H1 (cell line): ENCODE measurements at regions not wholly inside any gene's neighbourhood (a gene's known extent, or its start where the extent isn't known, plus 50 kb on each side); places are given as distances from the start of the nearest gene placed in this dataset.

Source experiments
- CTCF ChIA-PET: fragments of 300-600 bp; sonication (Branson Sonifier 250); formaldehyde crosslinking; loops from one replicate; lab custom pipeline; 2021; ENCODE audit not compliant: partially characterized antibody; lab: Charles Lee
- POLR2A ChIA-PET: fragments of 300-600 bp; sonication (Branson Sonifier 250); formaldehyde crosslinking; loops from one replicate; lab custom pipeline; 2021; ENCODE audit warnings: inconsistent platforms; ENCODE audit not compliant: partially characterized antibody; lab: Charles Lee
- DNase-seq, 2 experiments: peaks; one replicate each; pipeline versions ENCODE4 v3.0.0 to v3.0.0-alpha.2; 2010 to 2022; ENCODE audit warnings: low spot score in 2 of 2, low read depth in 1 of 2, mixed read lengths in 1 of 2
- FAIRE-seq: peaks from 2 replicates; lab custom pipeline; 2011; peaks lifted over from hg19 to GRCh38; lab: Jason Lieb, UNC
- H2AFZ ChIP-seq: 2 replicates; pipeline ENCODE4 v1.8.1; 2012; ENCODE audit warnings: low read length, inconsistent platforms
- H2AK5ac ChIP-seq: 2 replicates; pipeline ENCODE4 v1.6.1; 2013; ENCODE audit warnings: low read depth, low read length
- H2BK120ac ChIP-seq: replicated peaks from 2 replicates; pipeline ENCODE3; 2013; ENCODE audit warnings: low read depth, low read length, inconsistent platforms
- H2BK12ac ChIP-seq: 2 replicates; pipeline ENCODE4 v1.6.1; 2013; ENCODE audit warnings: low read depth, low read length
- H2BK15ac ChIP-seq: 2 replicates; pipeline ENCODE4 v1.6.1; 2013; ENCODE audit warnings: low read length
- H2BK20ac ChIP-seq: 2 replicates; pipeline ENCODE4 v1.6.1; 2013; ENCODE audit warnings: low read length
- H2BK5ac ChIP-seq: 2 replicates; pipeline ENCODE4 v1.6.1; 2013; ENCODE audit warnings: low read depth, low read length
- H3K14ac ChIP-seq: 2 replicates; pipeline ENCODE4 v1.6.1; 2013; ENCODE audit warnings: inconsistent platforms; ENCODE audit not compliant: insufficient read length
- H3K18ac ChIP-seq: 2 replicates; pipeline ENCODE4 v1.6.1; 2013; ENCODE audit warnings: low read length; ENCODE audit errors: extremely low read depth
- H3K23ac ChIP-seq: 2 replicates; pipeline ENCODE4 v1.6.1; 2013; ENCODE audit warnings: inconsistent platforms; ENCODE audit not compliant: insufficient read length
- H3K23me2 ChIP-seq: 2 replicates; pipeline ENCODE4 v1.6.1; 2013; ENCODE audit warnings: low read depth, low read length
- H3K27ac ChIP-seq: 2 replicates; pipeline ENCODE4 v1.6.1; 2011; ENCODE audit warnings: low read depth, low read length, inconsistent platforms
- H3K27me3 ChIP-seq, 4 experiments: replicated peaks in 1 of 4; 1 replicate in 1 of 4; 2 replicates in 3 of 4; pipeline versions ENCODE4 v1.6.1 to v1.8.1; 2011 to 2013; ENCODE audit warnings: low read length in 3 of 4, mild to moderate bottlenecking in 3 of 4, inconsistent platforms in 2 of 4, mixed read lengths in 2 of 4, moderate library complexity in 1 of 4; ENCODE audit not compliant: control insufficient read depth in 3 of 4, insufficient read depth in 3 of 4; ENCODE audit errors: extremely low read depth in 1 of 4
- H3K36me3 ChIP-seq, 4 experiments: 2 replicates each; pipeline versions ENCODE4 v1.6.1 to v1.8.1; 2011 to 2013; ENCODE audit warnings: mild to moderate bottlenecking in 4 of 4, low read length in 3 of 4, moderate library complexity in 2 of 4, control low read depth in 1 of 4, inconsistent platforms in 1 of 4; ENCODE audit not compliant: insufficient read depth in 4 of 4, control insufficient read depth in 2 of 4
- H3K4ac ChIP-seq: replicated peaks from 2 replicates; pipeline ENCODE3; 2013; ENCODE audit warnings: low read length, low read depth, mixed read lengths, inconsistent platforms; ENCODE audit not compliant: insufficient read length
- H3K4me1 ChIP-seq, 4 experiments: replicated peaks in 1 of 4; 1 replicate in 1 of 4; 2 replicates in 3 of 4; pipeline versions ENCODE4 v1.6.1 to v1.8.1; 2011 to 2013; ENCODE audit warnings: low read length in 3 of 4, inconsistent platforms in 2 of 4, mixed read lengths in 1 of 4; ENCODE audit not compliant: insufficient read depth in 4 of 4, control insufficient read depth in 3 of 4
- H3K4me2 ChIP-seq, 2 experiments: 2 replicates each; pipeline versions ENCODE4 v1.6.1 to v1.8.1; 2011 to 2013; ENCODE audit warnings: low read depth in 2 of 2, low read length in 2 of 2, control low read depth in 1 of 2, inconsistent platforms in 1 of 2, mild to moderate bottlenecking in 1 of 2; ENCODE audit not compliant: insufficient read depth in 1 of 2
- H3K4me3 ChIP-seq, 4 experiments: fragments of 200-600, 300-600 bp in 1 of 4; sonication (generic), shearing (Covaris generic), sonication (Bioruptor Twin) in 1 of 4; 2 replicates each; pipeline versions ENCODE4 v1.5.1 to v1.8.1; 2011 to 2016; ENCODE audit warnings: low read length in 4 of 4, low read depth in 3 of 4, control low read depth in 2 of 4, inconsistent platforms in 2 of 4, mild to moderate bottlenecking in 2 of 4, mixed read lengths in 1 of 4, moderate library complexity in 1 of 4; ENCODE audit not compliant: insufficient read depth in 2 of 4; ENCODE audit errors: extremely low read depth in 1 of 4
- H3K56ac ChIP-seq: replicated peaks from 2 replicates; pipeline ENCODE3; 2013; ENCODE audit warnings: low read depth, mild to moderate bottlenecking, mixed read lengths, low read length, inconsistent platforms; ENCODE audit not compliant: insufficient read length
- H3K79me1 ChIP-seq: 2 replicates; pipeline ENCODE4 v1.6.1; 2013; ENCODE audit warnings: low read depth, low read length, control low read depth
- H3K79me2 ChIP-seq, 2 experiments: 2 replicates each; pipeline versions ENCODE4 v1.6.1 to v1.8.1; 2012 to 2013; ENCODE audit warnings: low read length in 2 of 2, mild to moderate bottlenecking in 2 of 2, inconsistent platforms in 1 of 2; ENCODE audit not compliant: insufficient read depth in 2 of 2, control insufficient read depth in 1 of 2
- H3K9ac ChIP-seq, 4 experiments: replicated peaks in 1 of 4; 1 replicate in 1 of 4; 2 replicates in 3 of 4; pipeline versions ENCODE4 v1.6.1 to v1.8.1; 2011 to 2013; ENCODE audit warnings: low read depth in 3 of 4, low read length in 3 of 4, control low read depth in 2 of 4, mild to moderate bottlenecking in 2 of 4, moderate library complexity in 2 of 4, inconsistent platforms in 1 of 4; ENCODE audit errors: extremely low read depth in 1 of 4
- H3K9me3 ChIP-seq, 2 experiments: 2 replicates each; pipeline versions ENCODE4 v1.6.1 to v1.8.1; 2012 to 2013; ENCODE audit warnings: mild to moderate bottlenecking in 2 of 2, moderate library complexity in 2 of 2, control low read depth in 1 of 2, inconsistent platforms in 1 of 2, low read depth in 1 of 2, low read length in 1 of 2, mixed read lengths in 1 of 2; ENCODE audit not compliant: insufficient read depth in 2 of 2
- H4K20me1 ChIP-seq, 2 experiments: replicated peaks in 1 of 2; 2 replicates each; pipeline versions ENCODE3 to v1.8.1; 2011 to 2013; ENCODE audit warnings: inconsistent platforms in 2 of 2, low read length in 2 of 2, mild to moderate bottlenecking in 1 of 2; ENCODE audit not compliant: insufficient read depth in 2 of 2, control insufficient read depth in 1 of 2
- H4K5ac ChIP-seq: 2 replicates; pipeline ENCODE4 v1.6.1; 2013; ENCODE audit warnings: low read length, low read depth, mixed read lengths, inconsistent platforms; ENCODE audit not compliant: insufficient read length
- H4K8ac ChIP-seq: 2 replicates; pipeline ENCODE4 v1.8.0; 2013; ENCODE audit warnings: mild to moderate bottlenecking, moderate library complexity, low read length, inconsistent platforms; ENCODE audit not compliant: insufficient read depth; ENCODE audit errors: extremely low read depth
- H4K91ac ChIP-seq: replicated peaks from 2 replicates; pipeline ENCODE3; 2013; ENCODE audit warnings: low read length, mixed read lengths, inconsistent platforms; ENCODE audit not compliant: insufficient read length
- BACH1 ChIP-seq: IDR thresholded peaks from 2 replicates; pipeline ENCODE4 v1.6.1; 2012; ENCODE audit warnings: low read length, improper control_type of control experiment
- CBX8 ChIP-seq: fragments of 300-800, 300-1000 bp; sonication (generic); IDR thresholded peaks from 2 replicates; pipeline ENCODE4 v1.7.1; 2016; ENCODE audit warnings: low read depth, low read length, borderline replicate concordance
- CEBPB ChIP-seq: IDR thresholded peaks from 2 replicates; pipeline ENCODE4 v1.6.1; 2012; ENCODE audit warnings: low read depth, low read length
- GABPA ChIP-seq: IDR thresholded peaks from 2 replicates; pipeline ENCODE4 v1.6.1; 2011; ENCODE audit warnings: mild to moderate bottlenecking, low read length, moderate library complexity, borderline replicate concordance; ENCODE audit not compliant: insufficient read depth
- HDAC6 ChIP-seq: IDR thresholded peaks from one replicate; pipeline ENCODE4 v1.7.1; 2012; ENCODE audit warnings: low read depth, mild to moderate bottlenecking, inconsistent platforms, low read length, moderate library complexity
- TBP ChIP-seq: IDR thresholded peaks from 2 replicates; pipeline ENCODE4 v1.6.1; 2011; ENCODE audit warnings: low read depth, low read length, improper control_type of control experiment
- TCF12 ChIP-seq: IDR thresholded peaks from 2 replicates; pipeline ENCODE4 v1.6.1; 2011; ENCODE audit warnings: low read depth, mild to moderate bottlenecking, low read length
- WGBS, 2 experiments: shearing (Covaris generic) in 1 of 2; methylation state at CpG; one replicate each; pipeline versions ENCODE4 v1.1.6 to v1.1.7; 2013 to 2015; ENCODE audit warnings: low lambda C conversion rate in 2 of 2, mixed read lengths in 2 of 2, inconsistent platforms in 1 of 2, low coverage in 1 of 2, missing lambda C conversion rate in 1 of 2; ENCODE audit not compliant: insufficient replicate concordance in 2 of 2, insufficient coverage in 1 of 2, insufficient read length in 1 of 2; ENCODE audit errors: extremely low coverage in 1 of 2, missing lambda C conversion rate in 1 of 2; 5-methylcytosine and 5-hydroxymethylcytosine counted together

DNA sequence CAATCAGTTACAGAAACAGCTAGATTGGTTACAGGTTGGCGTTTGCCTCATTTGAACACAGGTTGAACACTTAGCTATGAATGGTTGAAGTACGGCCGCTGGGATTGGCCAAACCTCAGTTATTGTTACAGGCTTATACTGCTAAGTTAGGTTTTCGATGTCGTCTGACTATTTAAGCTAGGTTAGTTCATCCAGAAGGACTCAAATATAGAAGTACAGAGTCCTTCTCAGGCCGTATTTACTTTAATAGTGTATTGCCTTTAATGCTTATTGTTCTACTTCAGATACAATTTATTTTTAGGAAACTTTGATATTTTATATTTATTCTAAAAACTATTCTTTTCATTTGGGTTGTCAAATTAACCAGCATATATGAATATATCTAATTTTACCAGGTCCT is 334.7 kb downstream of the FAT4 start:
- no peak for TF ChIP-seq TCF12
- TF ChIP-seq HDAC6, result no peak
- no peak for TF ChIP-seq TBP
- TF ChIP-seq CEBPB, result no peak
- TF ChIP-seq BACH1, result no peak
- TF ChIP-seq GABPA, result no peak
- no peak for TF ChIP-seq CBX8
- TF ChIP-seq, all 59 proteins: peak for 0
- FAIRE-seq (no peak), DNase-seq (no peak)
- H3K23me2 ChIP-seq, result no peaks in the 10 kb centered on the region
- H3K23ac ChIP-seq, result no peak overlapping the region
- H3K79me1 ChIP-seq, result no peaks in the 10 kb centered on the region
- no peak overlapping the region for H4K5ac ChIP-seq
- no peak overlapping the region for H2BK12ac ChIP-seq
- POLR2A ChIA-PET, result interaction anchor here (0.6 kb wide), 1 partner anchor 292 kb away, joined by 3 read pairs; no protein-coding TSS in a partner anchor
- H3K4me2 ChIP-seq, result no peak overlapping the region
- peak overlapping the region; percentile 46; the same call in 1 of the 2 replicates for H4K8ac ChIP-seq
- peaks cover 0 to 6% (median 0%) of the 10 kb centered on the region in 4 experiments; a peak in 1 of 8 replicates for H3K36me3 ChIP-seq
- peaks cover 2 to 8% of the 10 kb centered on the region in 2 experiments; a peak in 2 of 4 replicates for H3K9me3 ChIP-seq
- H3K56ac ChIP-seq, result no peak overlapping the region
- CTCF ChIA-PET, result interaction anchor here (1.0 kb wide), 1 partner anchor 52 kb away, joined by 3 read pairs; no protein-coding TSS in a partner anchor
- H4K20me1 ChIP-seq, result no peaks in the 10 kb centered on the region
- no peak overlapping the region for H3K9ac ChIP-seq
- 91% methylated on average over 6 of the region's 6 CpGs; no CpG with 5 or more reads in 1 of the 2 experiments for WGBS, 2 experiments
- no peak overlapping the region for H2BK5ac ChIP-seq
- no peaks in the 10 kb centered on the region for H3K79me2 ChIP-seq
- no peak overlapping the region for H3K27ac ChIP-seq
- no peak overlapping the region for H4K91ac ChIP-seq
- H3K4ac ChIP-seq, result no peak overlapping the region
- H3K4me1 ChIP-seq, result no peaks in the 10 kb centered on the region
- no peak overlapping the region for H3K4me3 ChIP-seq
- H2AFZ ChIP-seq, result peak overlapping the region; percentile 87; the same call in 1 of the 2 replicates
- no peak overlapping the region for H2BK20ac ChIP-seq
- H2BK120ac ChIP-seq, result no peak overlapping the region
- no peaks in the 10 kb centered on the region for H3K27me3 ChIP-seq
- H3K14ac ChIP-seq, result no peak overlapping the region
- H2BK15ac ChIP-seq, result no peak overlapping the region
- no peak overlapping the region for H2AK5ac ChIP-seq
- no peak overlapping the region for H3K18ac ChIP-seq
